GM19395 (cell line): ENCODE measurements at regions not wholly inside any gene's neighbourhood (a gene's known extent, or its start where the extent isn't known, plus 50 kb on each side); places are given as distances from the start of the nearest gene placed in this dataset.

Source experiments
- ATAC-seq: cut with Tn5 transposase; IDR thresholded peaks from one replicate; pipeline ENCODE4 v1.9.1; 2021; ENCODE audit warnings: mild to moderate bottlenecking, moderate library complexity; ENCODE audit not compliant: unreplicated experiment

DNA sequence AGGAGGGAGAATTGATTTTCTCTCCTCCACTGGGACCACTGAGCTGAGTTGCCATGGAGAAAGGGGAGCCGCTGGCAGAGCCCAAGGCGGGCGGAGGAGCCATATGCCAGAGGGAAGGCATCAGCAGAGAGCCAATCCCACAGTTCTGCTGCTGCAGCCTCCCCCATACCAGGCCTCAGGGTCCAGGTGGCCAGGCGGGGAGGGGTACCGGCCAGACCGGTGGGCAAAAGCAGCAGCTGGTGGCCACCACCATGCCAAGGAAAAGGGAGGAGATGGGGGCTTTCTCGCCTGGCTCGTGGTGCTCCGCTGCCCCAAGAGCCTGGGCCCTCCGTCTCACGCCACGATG, 72.8 kb downstream of the PITPNM2 start:
- ATAC-seq = no peak

DNA sequence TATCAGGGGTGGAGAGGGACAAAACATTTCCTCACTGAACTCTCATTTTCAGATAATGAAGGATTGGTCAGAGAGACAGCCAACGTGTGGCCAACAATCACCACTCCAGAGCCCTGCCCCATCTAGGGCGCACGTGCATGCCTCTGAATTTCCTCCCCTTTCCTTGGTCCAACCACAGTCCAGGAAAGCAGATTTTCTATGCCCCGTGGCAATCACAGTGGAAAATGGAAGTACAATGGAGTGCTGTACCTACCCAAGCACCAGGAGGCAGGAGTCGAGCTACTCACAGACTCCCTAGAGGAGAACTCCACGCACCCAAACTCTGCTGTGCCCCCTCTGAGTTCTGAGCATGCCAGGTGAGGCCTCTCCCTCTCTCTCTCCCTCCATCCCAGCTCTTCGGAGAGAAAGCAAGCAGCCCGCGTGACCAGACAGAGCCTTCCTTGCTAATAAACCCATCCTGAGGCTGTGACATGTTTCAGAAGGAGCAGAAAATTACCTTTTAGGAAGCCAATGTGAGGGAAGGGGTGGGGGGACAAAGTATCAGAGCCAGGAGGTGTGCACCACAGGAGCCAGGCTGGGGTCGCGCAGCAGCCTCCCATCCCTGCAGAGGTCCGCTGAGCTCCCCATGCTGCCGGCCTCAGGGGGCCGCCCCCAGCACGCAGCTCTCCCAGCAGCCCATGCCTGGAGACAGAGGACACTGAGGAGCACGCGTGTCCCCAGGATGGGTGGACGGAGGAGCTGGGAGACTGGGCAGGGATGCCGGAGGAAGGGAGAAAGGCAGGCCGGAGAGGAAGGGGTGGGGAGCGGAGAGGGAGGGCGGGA, 73.4 kb downstream of the PITPNM2 start:
- ATAC-seq = no peak

DNA sequence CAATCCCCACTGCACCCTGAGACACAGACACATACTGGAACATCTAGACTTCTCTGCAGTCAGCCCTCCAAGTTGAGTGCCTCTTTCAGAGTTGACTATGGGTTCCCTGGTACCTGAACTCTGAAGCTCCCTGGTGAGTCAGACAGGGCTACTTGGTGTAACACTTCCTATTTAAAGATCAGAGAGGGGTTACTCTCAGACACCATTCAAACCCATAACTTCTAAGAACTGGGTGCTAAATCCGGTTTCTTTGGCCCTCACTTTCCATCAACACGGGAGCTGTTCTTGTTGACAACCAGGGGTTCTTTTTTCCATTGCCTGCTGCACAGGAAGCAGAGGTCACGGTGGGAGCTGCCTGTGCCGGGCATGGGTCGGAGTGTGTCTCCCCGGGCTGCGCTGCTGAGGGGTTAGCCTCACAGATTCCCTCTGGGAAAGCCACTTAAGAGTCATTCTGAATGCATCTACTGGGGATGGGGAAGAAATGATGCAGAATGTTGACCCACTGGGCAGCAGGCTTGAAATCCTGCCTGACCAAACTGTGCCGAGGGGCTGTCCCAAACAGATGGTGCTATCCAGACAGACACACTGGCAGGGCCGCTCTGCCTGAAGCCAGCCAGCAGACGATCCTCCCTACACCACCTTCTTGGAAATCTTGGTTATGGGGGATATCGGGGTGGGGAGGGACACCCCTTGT, 74.1 kb downstream of the PITPNM2 start:
- ATAC-seq = peak; percentile 58

DNA sequence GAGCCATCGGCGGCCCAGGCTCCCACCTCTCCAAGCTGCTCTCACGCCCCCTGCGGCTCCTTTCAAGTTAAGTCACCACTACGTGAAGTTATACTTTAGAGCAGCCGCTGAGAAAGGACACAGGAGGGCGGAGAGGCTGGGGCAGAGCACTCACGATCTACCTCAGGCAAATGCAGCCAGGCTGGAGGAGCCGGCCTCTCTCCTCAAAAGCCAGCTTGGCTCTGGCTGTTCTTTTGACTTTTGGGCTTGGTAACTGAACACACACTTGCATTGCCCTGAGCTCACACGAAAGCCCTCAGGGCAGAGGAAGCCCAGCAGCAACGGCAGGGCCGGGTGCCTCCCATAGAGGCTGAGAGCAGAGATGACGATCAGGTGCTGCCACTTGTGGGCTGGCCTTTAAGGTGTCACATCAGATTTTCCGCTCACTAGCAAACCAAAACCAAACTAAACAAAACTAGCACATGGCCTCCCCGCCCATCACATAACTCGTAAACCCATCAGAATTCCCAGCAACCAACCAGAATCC, 75.2 kb downstream of the PITPNM2 start:
- no peak for ATAC-seq

DNA sequence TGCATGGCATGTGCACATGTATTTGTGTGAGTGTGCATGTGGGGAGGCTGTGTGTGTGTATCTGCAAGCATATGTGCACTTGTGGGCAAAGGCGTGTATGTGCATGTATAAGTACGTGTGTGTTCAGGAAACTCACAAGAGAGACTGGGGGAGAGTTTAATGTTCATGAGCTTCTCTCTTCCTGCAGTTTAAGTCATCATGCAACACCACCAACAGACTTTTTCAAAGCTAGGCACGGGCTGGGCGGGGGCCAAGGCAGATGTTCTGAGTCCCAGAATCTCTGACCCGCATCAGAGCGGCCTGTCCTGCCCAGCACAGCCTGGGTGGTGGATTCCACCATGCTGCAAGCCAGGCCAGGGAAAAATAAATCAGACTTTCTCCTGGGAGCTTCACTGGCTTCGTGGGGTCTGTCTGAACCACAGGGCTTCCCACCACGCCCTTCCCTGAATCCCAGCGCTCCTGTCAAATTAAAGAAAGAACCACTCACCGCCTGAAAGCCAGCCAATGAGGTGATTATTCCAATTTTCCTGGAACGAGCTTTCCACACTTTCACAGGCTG, 75.7 kb downstream of the PITPNM2 start:
- no peak for ATAC-seq

- ATAC-seq = no peak
Measured at GRCh38 chr12:123073962-123074801, 76.7 kb downstream of the PITPNM2 start.

GRCh38 chr12:123073292-123073691, 77.6 kb downstream of the PITPNM2 start:
- no peak for ATAC-seq

GRCh38 chr12:123071857-123072256, 79.0 kb downstream of the PITPNM2 start:
- no peak for ATAC-seq

GRCh38 chr12:123071099-123071800, 79.6 kb downstream of the PITPNM2 start:
- no peak for ATAC-seq

DNA sequence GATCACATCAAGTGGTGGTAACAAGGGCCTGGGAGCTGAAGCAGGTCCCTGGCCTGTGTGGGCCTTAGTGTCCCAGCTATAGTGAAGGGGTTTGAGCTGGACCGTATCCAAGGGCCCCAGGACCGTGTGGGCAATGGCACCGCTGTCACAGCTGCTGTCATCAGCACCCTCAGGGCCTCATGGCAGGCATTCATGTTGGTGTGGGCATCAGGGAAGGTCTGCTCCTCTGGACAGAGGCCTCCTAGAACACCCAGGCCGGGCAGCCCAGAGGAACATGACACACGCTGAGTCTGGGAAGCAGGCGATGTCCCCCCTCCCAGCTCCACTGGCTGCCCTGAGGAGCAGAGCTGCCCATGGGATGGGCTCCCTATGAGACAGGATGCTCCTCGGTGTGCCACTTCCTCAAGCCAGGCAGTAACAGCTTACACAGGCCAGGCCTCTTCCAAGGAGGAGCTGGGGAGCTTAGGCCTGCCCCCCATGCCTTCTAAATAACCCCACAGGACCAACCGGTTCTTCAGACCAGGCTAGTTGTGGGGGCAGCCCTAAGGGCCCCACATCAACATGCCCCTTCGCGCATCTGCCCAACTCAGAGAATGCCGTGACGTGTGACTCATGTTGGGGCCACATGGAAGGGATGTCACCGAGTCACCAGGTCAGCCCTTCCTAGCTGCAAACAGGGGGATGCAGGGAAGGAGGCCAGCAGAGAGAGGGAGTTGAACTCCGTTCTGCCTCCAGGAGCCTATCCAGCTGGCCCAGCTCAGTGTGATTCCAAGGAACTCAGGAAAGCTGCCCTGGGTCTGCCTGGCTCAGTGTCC, 80.4 kb downstream of the PITPNM2 start:
- ATAC-seq = no peak

- ATAC-seq = no peak
Measured at GRCh38 chr12:123069436-123070266, 81.2 kb downstream of the PITPNM2 start.

DNA sequence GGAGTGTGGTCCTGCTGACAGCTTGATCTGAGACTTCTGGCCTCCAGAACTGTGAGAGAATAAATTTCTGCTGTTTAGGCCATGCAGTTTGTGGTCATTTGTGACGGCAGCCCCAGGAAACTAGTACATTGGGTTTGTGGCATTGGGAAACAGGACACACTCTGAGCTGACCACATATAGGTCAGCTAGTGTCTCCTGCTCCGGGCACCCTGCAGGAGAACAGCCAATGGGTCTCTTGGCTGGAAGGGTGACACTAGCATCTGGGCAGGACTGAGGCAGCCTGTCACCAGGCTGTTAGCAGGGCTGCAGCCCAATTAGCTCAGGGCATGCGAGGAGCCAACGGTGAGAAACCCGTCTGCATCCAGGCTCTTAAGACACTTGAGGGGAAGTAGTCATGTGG, 83.2 kb downstream of the PITPNM2 start:
- ATAC-seq = no peak

DNA sequence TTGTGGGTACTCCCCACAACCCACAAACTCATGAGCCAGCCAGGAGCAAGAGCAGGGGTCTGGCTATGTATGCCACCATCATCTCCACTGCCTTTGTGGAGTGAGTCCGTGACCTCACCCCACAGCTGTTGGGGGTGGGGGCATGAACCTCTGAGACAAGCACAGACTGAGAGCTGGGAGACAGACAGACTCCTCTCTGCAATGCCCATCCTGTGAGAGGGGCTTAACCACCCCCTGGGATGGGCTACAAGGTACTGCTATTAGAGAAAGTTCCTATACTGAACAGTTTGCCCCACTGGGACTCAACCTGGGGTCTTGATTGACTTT, 84.5 kb downstream of the PITPNM2 start:
- ATAC-seq = no peak

DNA sequence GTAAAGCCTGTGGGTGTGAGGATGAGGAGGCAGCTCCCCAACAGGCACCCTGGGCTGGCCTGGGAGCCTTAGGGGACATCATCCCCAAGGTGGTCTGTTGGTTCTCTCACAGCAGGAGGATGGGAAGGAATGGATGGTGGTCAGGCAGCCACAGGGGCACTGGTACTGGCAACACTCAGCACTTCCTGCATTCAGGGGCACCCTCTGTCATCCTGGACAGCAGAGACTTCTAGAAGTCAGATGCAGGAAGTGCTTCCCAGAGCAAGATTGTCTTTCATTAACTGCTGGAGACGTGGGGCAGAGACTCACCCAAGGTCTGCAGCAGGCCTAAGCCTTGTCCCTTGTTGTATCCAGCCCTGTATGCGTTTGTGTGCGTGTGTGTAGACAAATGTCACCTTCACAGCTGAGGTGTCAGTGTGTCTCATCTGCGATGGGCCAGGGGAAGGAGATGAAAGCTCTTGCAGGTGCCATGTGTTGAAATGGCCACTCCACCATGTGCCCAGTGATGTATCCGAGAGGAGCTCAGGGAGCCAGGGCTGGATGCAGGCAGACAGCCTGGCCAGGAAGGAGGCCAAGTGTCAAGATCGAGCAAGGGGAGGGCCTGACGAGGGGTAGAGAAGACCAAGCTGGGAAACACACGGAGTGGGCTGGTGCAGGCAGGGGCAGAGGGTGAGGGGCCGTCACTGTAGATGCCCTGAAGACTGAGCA, 85.1 kb downstream of the PITPNM2 start:
- no peak for ATAC-seq

GRCh38 chr12:123064885-123065619, 84.6 kb downstream of the ARL6IP4 start:
- no peak for ATAC-seq

DNA sequence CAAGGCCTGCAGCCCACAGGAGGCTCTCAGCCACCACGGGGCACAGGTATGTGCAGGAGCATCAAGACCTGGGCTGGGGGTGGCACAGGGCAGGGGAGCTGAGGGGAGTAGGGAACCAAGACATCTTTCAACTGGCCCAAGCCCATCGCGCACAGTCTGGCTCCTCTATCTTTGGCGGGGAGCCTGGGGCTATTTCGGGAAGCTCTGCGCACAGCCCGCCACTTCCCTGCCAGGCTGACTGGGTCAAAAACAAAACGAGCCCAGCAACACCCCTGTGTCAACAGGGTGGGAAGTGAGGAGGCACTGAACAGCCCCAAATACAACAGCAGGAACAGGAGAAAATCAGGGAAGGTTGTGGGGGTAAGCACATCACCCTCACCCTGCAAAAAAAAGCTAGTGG, 83.9 kb downstream of the ARL6IP4 start:
- ATAC-seq = no peak

DNA sequence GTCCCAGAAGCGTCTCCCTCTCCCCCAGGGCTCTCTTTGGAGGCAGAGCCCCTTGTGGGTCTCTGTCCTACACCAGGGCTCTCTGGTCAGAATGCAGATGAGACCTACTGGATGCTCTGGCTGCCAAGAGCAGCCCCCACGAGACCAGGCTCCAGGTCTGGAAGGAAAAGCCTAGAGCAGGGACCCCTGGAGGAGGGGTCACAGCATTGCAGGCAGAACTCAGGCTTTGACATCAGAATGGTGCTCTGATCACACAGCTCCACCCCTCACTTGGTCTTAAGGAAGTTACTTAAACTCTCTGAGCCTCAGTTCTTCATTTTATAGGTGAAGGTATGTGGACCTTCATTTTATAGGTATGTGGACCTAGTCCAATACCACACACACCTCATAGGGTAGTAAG, 83.1 kb downstream of the ARL6IP4 start:
- ATAC-seq = no peak
